DOHH2 (cell line): ENCODE measurements at regions not wholly inside any gene's neighbourhood (a gene's known extent, or its start where the extent isn't known, plus 50 kb on each side); places are given as distances from the start of the nearest gene placed in this dataset.

Source experiments
- EZH2phosphoT487 ChIP-seq: fragments of 200-600 bp; sonication (generic); IDR thresholded peaks from 2 replicates; pipeline ENCODE4 v1.6.1; 2017; ENCODE audit warnings: borderline replicate concordance, mild to moderate bottlenecking, antibody characterized with exemption, low read length, moderate library complexity, mixed read lengths
- TF ChIP-seq, protein P1 (sequence below): fragments of 200-600 bp; sonication (generic); IDR thresholded peaks from one replicate; pipeline ENCODE4 v1.5.1; 2014; ENCODE audit warnings: antibody characterized with exemption, mild to moderate bottlenecking, low read depth, low read length; ENCODE audit not compliant: poor library complexity, severe bottlenecking

DNA sequence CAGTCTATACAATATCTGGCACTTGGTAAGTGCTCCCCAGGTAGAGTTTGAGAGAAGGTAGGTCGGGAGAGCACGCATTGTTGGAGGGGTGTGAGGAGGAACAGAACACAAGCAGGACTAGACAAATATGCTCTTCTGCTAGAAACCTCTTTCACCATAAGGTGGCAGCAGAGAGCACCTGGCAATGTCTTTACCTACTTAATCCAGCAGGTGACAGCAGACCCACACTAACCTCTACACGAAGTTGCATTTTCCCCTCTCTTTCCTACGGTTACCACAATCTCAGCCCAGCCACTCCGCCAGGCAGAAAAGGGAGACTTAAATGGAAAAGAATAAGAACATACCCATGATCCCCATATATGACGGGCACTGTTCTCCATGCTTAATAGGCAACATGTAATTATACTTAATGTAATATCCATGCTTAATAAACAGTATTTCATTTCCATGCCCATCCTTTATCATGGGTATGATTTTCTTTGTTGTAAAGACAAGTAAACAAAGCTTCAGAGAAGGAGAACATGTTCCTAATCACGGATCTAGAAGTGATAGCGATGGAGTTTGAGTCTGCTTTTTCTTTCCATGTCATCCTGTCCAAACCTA, 55.1 kb upstream of the CCL2 start:
- TF ChIP-seq EZH2phosphoT487 = no peak
- TF ChIP-seq, protein P1, sequence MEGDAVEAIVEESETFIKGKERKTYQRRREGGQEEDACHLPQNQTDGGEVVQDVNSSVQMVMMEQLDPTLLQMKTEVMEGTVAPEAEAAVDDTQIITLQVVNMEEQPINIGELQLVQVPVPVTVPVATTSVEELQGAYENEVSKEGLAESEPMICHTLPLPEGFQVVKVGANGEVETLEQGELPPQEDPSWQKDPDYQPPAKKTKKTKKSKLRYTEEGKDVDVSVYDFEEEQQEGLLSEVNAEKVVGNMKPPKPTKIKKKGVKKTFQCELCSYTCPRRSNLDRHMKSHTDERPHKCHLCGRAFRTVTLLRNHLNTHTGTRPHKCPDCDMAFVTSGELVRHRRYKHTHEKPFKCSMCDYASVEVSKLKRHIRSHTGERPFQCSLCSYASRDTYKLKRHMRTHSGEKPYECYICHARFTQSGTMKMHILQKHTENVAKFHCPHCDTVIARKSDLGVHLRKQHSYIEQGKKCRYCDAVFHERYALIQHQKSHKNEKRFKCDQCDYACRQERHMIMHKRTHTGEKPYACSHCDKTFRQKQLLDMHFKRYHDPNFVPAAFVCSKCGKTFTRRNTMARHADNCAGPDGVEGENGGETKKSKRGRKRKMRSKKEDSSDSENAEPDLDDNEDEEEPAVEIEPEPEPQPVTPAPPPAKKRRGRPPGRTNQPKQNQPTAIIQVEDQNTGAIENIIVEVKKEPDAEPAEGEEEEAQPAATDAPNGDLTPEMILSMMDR = peak; percentile 99
